H1 (cell line): ENCODE measurements at regions not wholly inside any gene's neighbourhood (a gene's known extent, or its start where the extent isn't known, plus 50 kb on each side); places are given as distances from the start of the nearest gene placed in this dataset.

Experiments
- CHD2 ChIP-seq: IDR thresholded peaks from 2 replicates; pipeline ENCODE4 v1.6.1; 2012; ENCODE audit warnings: low read length, improper control_type of control experiment
- EGR1 ChIP-seq: IDR thresholded peaks from 2 replicates; pipeline ENCODE4 v1.6.1; 2011; ENCODE audit warnings: low read depth, low read length, borderline replicate concordance
- EZH2 ChIP-seq: fragments of 200-600 bp; sonication (generic); IDR thresholded peaks from 2 replicates; pipeline ENCODE4 v1.7.1; 2012; ENCODE audit warnings: low read depth, mild to moderate bottlenecking, moderate library complexity, low read length, inconsistent platforms; ENCODE audit not compliant: severe bottlenecking
- MAFK ChIP-seq: IDR thresholded peaks from 2 replicates; pipeline ENCODE4 v1.6.1; 2012; ENCODE audit warnings: low read depth, mild to moderate bottlenecking, improper control_type of control experiment, low read length
- POLR2A ChIP-seq, 2 experiments: IDR thresholded peaks; 1 replicate in 1 of 2; 2 replicates in 1 of 2; pipeline ENCODE4 v1.6.1; 2011; ENCODE audit warnings: low read depth in 2 of 2, low read length in 2 of 2, mild to moderate bottlenecking in 2 of 2; ENCODE audit errors: control extremely low read depth in 1 of 2
- RFX5 ChIP-seq: IDR thresholded peaks from 2 replicates; pipeline ENCODE4 v1.6.1; 2011; ENCODE audit warnings: low read depth, low read length, improper control_type of control experiment, borderline replicate concordance
- TAF7 ChIP-seq: optimal IDR thresholded peaks from 2 replicates; pipeline ENCODE3; 2011; ENCODE audit warnings: low read depth, mild to moderate bottlenecking, inconsistent platforms, low read length, moderate library complexity, borderline replicate concordance
- YY1 ChIP-seq: IDR thresholded peaks from 2 replicates; pipeline ENCODE4 v1.6.1; 2011; ENCODE audit warnings: low read depth, mild to moderate bottlenecking, low read length
- TF ChIP-seq, protein P1 (sequence below), 3 experiments: IDR thresholded peaks; 1 replicate in 2 of 3; 2 replicates in 1 of 3; pipeline versions ENCODE4 v1.5.1 to v1.6.1; 2011; ENCODE audit warnings: low read length in 3 of 3, mild to moderate bottlenecking in 3 of 3, inconsistent platforms in 2 of 3, low read depth in 1 of 3, moderate library complexity in 1 of 3; ENCODE audit not compliant: insufficient read depth in 1 of 3; ENCODE audit errors: control extremely low read depth in 1 of 3
- TF ChIP-seq, protein P2 (sequence below): IDR thresholded peaks from 2 replicates; pipeline ENCODE4 v1.6.1; 2012; ENCODE audit warnings: inconsistent platforms

DNA sequence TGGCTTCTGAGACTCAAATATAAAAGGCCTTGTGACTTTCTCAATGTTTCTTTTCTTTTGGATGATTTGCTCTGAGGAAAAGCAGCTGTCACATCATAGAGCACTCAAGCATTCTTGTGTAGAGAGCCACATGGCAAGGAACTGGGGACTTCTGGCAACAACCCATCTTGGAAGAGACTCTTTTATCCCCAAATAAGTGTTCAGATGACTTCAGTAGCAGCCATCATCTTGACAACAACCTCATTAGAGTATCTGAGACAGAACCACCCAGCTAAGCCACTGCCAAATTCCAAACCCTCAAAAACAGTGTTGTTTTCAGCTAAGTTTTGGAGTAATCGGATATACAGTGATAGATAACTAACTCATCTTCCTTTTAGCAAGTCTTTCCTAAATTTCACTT, 1431.7 kb upstream of the IGFBP7 start:
- TF ChIP-seq MAFK: no peak
- TF ChIP-seq, protein P1, sequence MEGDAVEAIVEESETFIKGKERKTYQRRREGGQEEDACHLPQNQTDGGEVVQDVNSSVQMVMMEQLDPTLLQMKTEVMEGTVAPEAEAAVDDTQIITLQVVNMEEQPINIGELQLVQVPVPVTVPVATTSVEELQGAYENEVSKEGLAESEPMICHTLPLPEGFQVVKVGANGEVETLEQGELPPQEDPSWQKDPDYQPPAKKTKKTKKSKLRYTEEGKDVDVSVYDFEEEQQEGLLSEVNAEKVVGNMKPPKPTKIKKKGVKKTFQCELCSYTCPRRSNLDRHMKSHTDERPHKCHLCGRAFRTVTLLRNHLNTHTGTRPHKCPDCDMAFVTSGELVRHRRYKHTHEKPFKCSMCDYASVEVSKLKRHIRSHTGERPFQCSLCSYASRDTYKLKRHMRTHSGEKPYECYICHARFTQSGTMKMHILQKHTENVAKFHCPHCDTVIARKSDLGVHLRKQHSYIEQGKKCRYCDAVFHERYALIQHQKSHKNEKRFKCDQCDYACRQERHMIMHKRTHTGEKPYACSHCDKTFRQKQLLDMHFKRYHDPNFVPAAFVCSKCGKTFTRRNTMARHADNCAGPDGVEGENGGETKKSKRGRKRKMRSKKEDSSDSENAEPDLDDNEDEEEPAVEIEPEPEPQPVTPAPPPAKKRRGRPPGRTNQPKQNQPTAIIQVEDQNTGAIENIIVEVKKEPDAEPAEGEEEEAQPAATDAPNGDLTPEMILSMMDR (IDR thresholded peaks at IDR 0.05; ENCODE audit: control extremely low read depth in 1 of 3, insufficient read depth in 1 of 3, low read depth in 1 of 3, low read length in 3 of 3): no peak
- TF ChIP-seq RFX5: no peak
- TF ChIP-seq, protein P2, sequence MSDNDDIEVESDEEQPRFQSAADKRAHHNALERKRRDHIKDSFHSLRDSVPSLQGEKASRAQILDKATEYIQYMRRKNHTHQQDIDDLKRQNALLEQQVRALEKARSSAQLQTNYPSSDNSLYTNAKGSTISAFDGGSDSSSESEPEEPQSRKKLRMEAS: no peak
- TF ChIP-seq POLR2A (IDR thresholded peaks at IDR 0.05; ENCODE audit: control extremely low read depth in 1 of 2, low read depth in 2 of 2, low read length in 2 of 2): no peak
- no peak for TF ChIP-seq TAF7
- TF ChIP-seq EZH2: no peak
- no peak for TF ChIP-seq CHD2
- TF ChIP-seq YY1: no peak
- no peak for TF ChIP-seq EGR1
